GM19239 (cell line): ENCODE measurements at regions not wholly inside any gene's neighbourhood (a gene's known extent, or its start where the extent isn't known, plus 50 kb on each side); places are given as distances from the start of the nearest gene placed in this dataset.

Source experiments
- DNase-seq: peaks from one replicate; pipeline ENCODE4 v3.0.0; 2011; ENCODE audit warnings: low spot score; ENCODE audit not compliant: insufficient read length
- FAIRE-seq: peaks from 2 replicates; lab custom pipeline; 2011; peaks lifted over from hg19 to GRCh38; lab: Jason Lieb, UNC

DNA sequence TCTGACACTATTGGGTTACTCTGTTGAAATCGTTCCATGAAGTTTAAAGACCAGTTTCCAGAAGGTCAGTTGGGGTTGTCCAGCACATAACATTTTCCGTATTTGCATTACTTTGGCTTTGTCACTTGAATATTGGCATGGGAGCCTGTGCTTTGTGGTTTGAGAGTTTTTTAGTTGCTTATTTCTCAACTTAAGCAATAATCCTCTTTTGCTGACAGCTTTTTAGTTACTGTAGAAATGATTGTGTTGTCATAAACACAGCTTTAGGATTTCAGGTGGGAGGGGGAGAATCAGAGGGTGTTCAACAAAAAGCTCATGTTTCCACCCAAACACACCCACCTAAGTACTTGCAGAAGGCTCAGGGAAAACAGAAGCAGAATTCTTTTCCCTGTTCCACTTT, 210.7 kb upstream of the TLL1 start:
- no peak for DNase-seq
- FAIRE-seq = no peak

DNA sequence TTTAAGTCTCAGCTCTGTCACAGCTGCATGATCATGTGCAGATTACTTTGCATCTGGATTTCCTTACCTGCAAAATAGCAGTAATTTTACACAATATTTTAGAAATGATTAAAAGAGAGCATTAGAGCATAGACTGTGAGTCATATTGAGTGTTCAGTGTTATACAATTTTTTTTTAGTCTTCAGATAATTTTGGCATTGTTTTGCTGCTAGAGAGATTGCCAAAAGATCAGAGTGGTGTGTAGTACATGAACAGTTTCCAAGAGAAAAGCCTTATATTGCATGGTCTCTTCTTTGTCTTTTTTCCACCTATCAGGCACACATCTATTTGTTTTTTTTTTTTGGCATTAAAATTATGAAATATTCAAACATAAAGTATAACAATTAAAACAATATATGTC, 209.6 kb upstream of the TLL1 start:
- no peak for DNase-seq
- FAIRE-seq = no peak

DNA sequence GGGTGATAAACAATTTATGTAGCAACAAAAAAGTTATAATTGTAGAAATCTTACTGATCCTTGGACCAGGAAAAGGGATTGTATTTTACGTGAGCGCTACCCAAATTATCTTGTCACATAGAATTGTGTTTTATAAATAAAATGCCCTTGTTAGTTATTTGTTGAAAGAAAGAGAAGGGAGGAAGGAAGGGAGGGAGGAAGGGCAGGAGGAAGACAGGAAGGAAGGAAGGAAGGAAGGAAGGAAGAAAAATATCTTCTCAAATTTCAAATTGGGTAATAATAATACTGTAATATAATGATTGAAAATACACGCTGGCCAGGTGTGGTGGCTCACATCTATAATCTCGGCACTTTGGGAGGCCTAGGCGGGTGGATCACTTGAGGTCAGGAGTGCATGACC, 206.2 kb upstream of the TLL1 start:
- FAIRE-seq (no peak), DNase-seq (no peak)

DNA sequence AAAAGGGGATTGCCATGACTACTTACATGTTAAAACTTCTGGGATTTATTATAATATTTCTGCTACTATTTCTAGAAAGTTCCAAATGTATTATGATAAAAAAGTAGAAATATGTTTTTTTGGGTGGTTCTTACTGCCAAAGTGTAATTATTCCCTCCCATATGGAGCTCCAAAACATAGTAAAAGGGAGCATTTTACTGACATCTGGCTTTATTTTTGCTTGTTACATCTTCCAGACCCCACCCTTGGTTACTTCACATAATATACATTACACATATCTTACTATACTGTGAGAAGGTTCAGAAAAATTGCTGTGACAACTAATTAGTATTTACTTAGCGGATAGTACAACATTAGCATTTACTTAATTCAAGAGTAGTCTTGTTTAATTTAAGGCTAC, 205.1 kb upstream of the TLL1 start:
- DNase-seq (no peak), FAIRE-seq (no peak)

DNA sequence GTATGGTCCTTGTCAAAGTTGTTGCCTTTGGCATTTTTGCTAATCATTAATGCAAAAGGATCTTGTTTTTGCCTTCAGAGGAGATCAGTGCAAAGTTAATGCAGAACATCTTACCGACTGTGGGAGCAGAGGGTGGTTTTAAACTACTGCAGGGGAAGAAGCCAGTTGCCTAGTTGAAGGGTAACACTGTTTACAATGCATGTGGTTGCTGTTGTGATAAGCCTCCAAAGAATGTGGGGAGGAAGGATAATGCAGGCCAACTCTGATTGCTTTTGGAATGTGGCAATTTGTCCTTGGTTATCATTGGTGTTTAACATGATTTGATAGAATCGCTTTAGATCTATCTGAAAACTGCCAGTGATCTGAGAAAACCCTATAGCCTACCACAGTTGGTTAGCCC, 204.3 kb upstream of the TLL1 start:
- DNase-seq (no peak), FAIRE-seq (no peak)

DNA sequence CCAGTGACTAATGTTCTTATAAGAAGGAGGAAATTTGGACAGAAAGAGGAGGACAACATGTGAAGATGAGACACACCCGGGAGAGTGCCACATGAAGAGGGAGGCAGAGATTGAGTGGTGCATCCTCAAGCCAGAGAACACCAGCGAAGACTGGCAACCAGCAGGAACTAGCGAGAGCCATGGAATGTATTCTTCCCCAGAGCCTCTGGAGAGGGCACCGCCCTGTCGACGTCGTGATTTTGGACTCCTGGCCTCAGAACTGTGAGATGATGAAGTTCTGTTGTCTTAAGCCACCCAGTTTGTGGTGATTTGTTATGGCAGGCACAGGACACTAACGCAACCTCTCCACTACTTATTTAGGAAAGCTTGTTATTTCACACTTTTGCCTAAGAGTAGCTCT, 196.0 kb upstream of the TLL1 start:
- FAIRE-seq = no peak
- no peak for DNase-seq

DNA sequence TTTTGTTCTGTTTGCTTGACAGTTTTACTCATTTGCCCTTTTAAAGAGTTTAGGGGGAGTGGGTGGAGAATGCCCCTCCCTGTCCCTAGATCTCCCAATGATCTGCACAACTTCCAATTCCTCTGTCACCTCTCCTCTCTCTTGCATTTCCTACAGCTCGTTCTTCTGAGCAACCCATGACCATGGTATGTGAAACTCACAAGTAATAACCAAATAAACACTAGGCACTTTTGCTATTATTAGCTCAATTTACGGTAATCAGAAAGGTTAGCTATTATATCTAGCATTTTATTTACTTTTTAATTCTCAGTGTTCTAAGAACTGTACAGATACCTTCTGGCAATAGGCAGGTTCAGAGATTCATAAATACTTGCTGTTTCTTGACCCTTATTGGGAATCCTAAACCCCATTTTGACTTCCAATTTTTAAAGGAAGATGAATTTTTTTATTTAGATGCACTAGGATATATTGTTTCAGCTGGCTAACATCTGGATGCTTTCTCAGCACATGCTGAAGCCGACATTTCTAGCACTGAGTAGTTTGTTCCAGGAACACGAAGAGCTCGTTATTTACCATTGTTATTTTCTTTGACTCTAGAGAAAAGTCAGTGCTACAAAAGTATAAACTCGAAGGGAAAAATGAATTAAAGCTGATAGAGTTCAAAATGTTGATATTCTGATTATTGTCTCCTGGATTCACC, 194.7 kb upstream of the TLL1 start:
- DNase-seq = no peak
- no peak for FAIRE-seq

DNA sequence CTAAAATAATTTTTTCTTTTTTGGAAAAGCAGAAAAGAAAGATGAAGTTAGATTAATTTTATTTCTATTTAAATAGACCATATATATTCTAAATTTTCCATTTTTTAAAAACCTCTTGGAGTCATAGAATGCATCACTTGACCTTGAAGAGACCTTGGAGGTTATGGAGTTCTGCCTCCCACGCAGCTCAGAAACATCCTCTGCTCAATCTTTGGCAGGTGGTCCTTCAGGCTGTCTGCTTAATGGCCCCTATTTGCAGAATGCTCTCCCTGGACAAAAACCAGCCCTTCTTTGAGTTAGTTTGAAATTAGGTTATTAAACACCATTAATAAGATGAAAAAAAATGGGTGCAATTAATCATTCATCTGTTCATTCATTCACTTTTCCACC, 194.1 kb upstream of the TLL1 start:
- DNase-seq (no peak), FAIRE-seq (no peak)

DNA sequence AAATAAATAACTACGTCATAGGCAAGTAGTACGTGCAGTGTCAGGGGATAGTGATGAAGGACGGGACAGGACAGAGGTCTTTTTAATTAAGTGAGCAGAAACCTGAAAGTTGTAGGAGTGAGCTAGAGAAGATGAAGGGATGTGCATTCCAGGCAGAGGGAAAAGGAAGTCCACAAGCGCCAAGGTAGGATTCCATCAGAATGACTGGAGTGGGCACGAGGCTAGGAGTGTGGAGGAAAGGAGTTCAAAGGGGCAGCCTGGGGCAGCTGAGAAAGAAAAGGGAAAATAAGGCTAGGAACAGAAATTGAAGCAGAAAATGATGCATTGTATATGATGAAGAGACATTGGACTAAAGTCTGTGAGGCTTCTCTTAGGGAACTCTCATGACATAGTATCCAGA, 192.2 kb upstream of the TLL1 start:
- DNase-seq (no peak), FAIRE-seq (no peak)

DNA sequence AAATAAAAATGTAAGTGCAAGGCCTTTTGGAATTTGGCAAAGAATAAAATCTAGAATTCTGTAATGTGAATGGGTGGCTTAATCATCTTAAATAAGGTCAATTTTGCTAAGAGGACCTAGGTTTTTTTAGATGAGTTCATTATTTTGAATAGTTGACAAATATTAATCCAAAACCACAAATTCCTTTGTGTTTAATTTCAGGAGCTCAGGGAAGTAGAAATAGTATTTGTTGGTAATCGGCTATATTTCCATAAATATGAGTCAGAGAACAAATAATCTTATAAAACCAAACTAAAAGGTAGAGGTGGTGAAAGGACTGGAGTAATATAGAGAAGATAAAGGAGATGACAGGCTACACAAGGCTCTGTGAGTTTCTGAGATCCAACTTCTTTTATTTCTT, 190.4 kb upstream of the TLL1 start:
- DNase-seq = no peak
- FAIRE-seq = no peak

DNA sequence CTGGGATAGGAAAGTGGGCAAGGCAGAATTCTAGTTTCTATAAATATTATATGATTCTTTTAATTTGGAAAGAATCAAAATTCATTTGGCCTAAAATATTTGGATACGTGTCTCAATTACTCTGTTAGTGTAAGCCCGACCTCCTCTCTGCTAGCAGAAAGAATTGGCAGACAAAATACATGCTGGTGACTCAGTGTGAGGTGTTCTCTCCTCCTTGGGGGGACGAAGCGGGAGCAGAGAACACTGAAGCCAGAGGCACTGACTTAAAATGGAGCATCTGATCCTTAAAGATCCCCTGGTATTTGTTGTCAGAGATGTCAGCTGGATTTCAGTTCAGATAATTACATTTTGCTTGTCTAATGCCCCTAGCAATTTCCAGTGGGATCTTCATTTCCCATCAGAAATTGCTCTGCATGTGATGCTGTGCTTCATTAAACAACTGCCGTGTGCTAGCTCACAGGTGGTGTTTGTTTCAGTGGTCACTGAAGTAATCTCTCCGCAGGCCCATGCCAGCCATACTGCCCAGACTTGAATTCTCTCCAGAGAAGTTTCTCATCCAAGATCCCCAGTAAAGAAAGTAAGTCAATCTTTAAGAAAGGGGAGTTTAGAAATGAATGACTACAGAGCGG, 188.7 kb upstream of the TLL1 start:
- no peak for FAIRE-seq
- no peak for DNase-seq

DNA sequence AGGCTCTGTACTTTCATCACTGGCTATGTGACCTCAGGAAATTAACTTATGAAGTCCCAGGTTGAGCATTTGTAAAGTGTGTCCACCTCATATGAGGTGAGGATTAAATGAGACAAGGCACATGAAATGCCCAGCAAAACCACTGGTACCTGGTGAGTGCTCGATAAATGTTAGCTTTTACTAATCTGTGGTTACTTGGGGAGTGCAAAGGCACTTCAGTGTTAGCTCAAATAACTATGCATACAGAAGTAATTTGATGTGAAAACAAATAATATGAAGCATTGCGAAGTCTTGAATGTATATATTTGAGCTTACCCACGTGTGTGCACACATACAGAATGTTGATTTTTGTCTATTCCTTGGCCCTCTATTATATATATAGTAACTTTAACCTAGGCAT, 186.3 kb upstream of the TLL1 start:
- FAIRE-seq = no peak

DNA sequence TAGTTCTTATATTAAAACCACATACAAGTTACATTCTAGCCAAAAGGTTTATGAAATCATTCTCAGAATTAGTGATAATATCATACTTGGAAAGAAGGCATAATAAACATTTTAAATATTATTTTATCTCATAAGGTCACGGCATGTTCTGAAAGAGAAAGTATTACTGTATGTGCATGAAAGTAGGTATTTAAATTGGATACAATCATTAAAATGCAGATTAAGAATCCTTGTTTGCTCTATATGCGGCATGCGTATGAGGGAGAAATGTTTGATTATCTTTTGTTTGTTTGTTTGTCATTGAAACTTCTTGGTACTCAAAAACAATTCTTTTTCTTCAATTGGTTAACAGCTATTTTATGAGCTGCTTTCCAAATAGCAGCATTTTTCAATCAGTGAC, 183.9 kb upstream of the TLL1 start:
- no peak for DNase-seq
- FAIRE-seq = no peak

More for the DNA sequence above, 186.3 kb upstream of the TLL1 start:
- DNase-seq = no peak

DNA sequence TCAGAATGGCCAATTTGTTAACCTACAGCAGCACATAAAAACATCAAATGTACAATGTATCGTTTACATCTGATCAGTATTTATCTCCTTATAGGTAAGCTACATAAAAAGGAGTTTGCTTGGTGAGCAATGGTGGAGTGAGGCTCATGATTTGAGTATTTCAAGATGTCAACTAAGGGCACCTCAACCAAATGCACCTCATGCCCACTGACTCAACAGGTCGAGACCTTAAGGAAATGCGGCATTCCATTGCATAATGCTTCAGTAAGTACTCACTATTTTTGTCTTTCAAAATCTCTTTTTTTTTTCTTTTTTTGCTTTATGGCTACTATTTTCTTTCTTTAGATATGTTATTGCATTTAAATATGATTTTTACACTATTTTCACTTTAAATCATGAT, 181.0 kb upstream of the TLL1 start:
- DNase-seq = no peak
- no peak for FAIRE-seq

DNA sequence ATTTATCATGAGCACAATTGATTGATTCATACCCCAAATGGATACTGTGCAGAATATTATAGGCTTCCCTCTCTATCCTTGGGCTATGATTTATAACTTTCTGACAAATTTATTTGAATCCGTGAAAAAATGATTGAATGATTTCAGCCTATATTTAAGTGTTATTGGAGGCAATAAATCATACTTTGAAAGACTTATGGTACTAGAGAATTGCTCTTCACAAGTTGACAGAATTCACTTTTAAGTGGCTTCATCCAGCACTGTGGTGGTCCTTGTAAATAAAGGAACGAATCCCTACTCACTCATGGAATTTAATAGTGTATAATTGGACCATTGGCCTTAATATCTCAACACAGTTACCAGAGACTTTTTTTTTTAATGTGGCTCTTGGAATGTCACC, 174.8 kb upstream of the TLL1 start:
- DNase-seq = no peak
- FAIRE-seq = no peak

DNA sequence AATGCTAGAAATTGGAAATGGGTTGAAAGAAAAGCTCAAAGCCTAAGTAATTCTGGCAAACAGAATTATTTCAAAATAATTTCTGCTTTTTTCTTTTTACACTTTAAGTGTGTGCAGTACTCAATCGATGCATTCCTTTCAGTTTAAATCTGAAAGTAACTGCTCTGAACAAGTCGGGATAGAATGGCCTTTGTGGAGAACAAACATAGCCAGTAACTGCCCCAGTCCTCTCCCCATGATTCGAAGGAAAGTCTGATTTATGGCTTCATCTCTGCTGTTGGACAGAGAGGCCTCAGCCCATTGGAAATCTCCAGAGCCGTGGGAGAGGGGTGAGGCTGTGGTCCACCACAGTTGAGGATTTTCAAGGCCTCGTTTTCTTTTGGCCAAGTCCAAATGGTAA, 174.0 kb upstream of the TLL1 start:
- no peak for DNase-seq
- no peak for FAIRE-seq

DNA sequence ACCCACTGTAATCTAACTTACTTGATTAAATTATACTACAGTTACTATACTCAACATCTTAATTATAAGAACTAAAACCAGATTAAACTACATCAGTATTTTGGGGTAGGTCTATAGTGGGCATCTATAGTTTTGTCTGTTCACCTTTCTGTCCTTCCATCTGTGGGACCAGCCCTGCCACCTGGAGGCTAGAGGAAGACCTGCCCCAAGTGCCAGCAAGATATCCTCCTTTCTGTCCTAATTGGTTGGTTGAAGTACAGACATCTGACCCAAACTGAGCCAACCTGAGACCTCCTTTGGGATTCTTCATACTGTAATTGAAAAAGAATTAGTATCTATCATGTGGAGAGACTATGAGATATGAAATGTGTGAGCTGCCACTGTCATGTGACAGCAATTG, 172.2 kb upstream of the TLL1 start:
- FAIRE-seq = no peak

DNA sequence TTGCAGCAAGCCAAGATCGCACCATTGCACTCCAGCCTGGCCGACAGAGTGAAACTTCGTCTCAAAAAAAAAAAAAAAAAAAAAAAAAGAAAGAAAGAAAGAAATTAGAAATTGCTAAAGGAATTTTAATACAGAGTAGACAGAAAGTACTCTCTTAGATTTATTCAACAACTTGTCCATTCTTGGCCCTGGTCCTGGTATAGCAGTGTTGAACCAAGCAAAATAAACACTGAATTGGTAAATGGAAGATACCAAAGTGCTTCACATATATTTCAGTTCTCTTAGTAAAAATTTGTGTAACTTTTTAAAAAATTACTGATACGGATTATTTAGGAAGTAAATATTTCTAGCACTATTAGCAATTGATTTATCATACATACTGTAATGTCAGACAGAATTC, 165.9 kb upstream of the TLL1 start:
- FAIRE-seq = no peak

More for the DNA sequence above, 172.2 kb upstream of the TLL1 start:
- no peak for DNase-seq

DNA sequence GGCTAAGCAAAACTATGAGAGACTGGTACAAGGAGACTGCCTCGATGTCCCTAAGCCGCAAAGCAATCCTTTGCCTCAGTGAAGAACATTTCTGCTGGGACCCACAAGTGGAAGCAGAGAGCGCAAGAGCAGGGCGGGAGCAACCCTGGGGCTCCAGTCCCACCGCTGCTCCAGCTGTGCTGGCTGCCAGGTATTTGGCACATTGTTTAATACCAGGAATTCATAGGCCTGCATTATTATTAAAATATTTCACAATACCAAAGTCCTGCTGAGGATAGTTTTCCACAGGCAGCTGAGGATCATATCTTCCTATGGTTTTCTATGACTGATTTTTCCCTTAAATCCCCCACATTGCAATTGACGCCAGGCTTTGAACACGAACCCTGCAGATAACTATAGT, 163.5 kb upstream of the TLL1 start:
- FAIRE-seq (no peak), DNase-seq (no peak)

More for the DNA sequence above, 165.9 kb upstream of the TLL1 start:
- DNase-seq = no peak

DNA sequence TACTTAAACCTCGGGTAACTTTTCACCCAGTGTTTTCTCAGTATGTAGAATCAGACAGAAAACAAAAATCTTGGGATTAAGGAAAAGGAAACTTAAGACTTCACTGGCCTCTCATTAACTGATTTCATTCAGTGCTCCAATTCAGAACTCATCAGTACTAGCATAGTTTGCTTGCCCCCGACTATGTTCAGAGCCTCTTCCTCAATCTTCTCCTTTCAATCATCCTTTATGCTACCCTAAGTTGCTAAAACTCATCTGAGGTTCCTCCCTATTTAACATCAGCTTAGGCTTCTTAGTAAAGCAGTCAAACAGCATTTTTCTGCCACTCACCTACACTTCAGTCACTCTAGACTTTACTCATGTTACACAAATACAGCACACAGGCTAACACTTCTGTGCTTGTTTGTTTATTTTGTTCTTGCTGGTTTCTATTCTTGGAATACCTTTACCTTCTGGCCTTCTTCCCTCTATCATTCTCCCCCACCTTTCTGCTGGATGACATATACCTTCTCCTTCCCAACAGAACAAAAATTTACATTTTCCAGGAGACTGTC, 163.0 kb upstream of the TLL1 start:
- FAIRE-seq = no peak
- no peak for DNase-seq

DNA sequence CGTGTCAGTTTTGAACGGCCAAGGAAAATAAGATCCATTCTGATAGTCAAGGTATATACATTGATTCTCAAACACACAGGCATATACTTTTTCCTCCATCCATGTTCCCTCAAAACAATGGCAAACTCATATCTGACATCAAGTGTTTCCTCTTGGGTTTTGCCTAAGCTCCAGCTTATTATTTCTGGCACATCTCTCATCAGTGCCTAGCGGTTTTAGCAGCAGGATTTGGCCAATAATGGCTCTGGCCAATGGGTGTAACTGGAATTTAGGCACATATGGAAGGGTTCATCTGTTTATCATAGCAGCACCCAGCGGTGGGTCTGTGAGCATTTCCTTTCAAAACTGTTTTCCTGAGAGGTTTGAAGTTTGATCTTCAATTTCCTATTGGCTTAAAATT, 161.6 kb upstream of the TLL1 start:
- DNase-seq (no peak), FAIRE-seq (no peak)

DNA sequence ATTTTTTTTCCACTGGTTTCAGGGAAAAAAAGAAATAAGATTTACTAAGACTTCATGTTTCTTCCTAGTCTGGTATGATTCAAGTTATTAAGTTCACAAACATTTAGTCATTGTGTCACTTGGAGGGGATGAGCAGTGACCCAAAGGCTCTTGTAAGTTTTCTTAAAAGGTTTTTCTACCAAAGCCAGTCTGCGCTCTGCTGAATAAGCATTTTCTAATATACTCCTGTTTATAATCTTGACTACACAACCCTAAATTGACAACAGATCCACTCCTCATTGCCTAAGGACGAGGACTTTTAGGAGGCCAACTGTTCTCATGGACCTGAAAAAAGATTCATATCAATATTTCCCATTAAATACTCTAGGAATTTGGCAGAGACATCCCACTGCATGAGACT, 161.1 kb upstream of the TLL1 start:
- no peak for DNase-seq
- no peak for FAIRE-seq
